ENCODE measurements at regions not wholly inside any gene's neighbourhood (a gene's known extent, or its start where the extent isn't known, plus 50 kb on each side); places are given as distances from the start of the nearest gene placed in this dataset.

- TF ChIP-seq CTCF (IDR thresholded peaks at IDR 0.05 in 4 of 5, conservative IDR thresholded peaks at IDR 0.05 in 1 of 5) (no peak), POLR2A (IDR thresholded peaks at IDR 0.05) (no peak)
These were observed 218.0 kb upstream of the IGFBP3 start for GRCh38 chr7:46139079-46139478.
